Lower leg skin (tissue), 4 donors: ENCODE measurements at regions not wholly inside any gene's neighbourhood (a gene's known extent, or its start where the extent isn't known, plus 50 kb on each side); places are given as distances from the start of the nearest gene placed in this dataset.
"Not testable (repeated sequence)": the region's sequence is repeated elsewhere in the genome, so short reads cannot be mapped to it uniquely, and the experiment has no call there.

Experiments used
- DNase-seq, 2 donors: peaks; one replicate each; pipeline ENCODE4 v3.0.0-alpha.2; 2019; ENCODE audit warnings: low spot score in 2 of 2
- H3K4me3 ChIP-seq: fragments of 200-600 bp; sonication (generic); 2 replicates; pipeline ENCODE4 v1.5.1; 2017; ENCODE audit warnings: mild to moderate bottlenecking, low read depth; ENCODE audit not compliant: poor library complexity, severe bottlenecking
- POLR2A ChIP-seq, 2 donors: fragments of 450-650 bp; IDR thresholded peaks; one replicate each; pipeline ENCODE4 v1.6.1; 2016 to 2017; ENCODE audit warnings: antibody characterized with exemption in 2 of 2, mild to moderate bottlenecking in 1 of 2, moderate library complexity in 1 of 2
- WGBS, 2 donors: methylation state at CpG; one replicate each; pipeline ENCODE4 v1.1.5; 2018; 5-methylcytosine and 5-hydroxymethylcytosine counted together
- intact Hi-C: fragments of 100-400 bp; cut with DNase I; formaldehyde crosslinking; loops from one replicate; pipeline ENCODE4 v1.15.0; 2023; ENCODE audit warnings: low total_unique reads
- TF ChIP-seq, protein P1 (sequence below), 3 donors: fragments of 450-650 bp; IDR thresholded peaks; one replicate each; pipeline ENCODE4 v1.5.1; 2016; ENCODE audit warnings: antibody characterized with exemption in 3 of 3, mild to moderate bottlenecking in 3 of 3, moderate library complexity in 2 of 3

- 82 to 93% methylated on average over 1 of the region's 1 CpG for WGBS, 2 donors
- intact Hi-C loops, result no loop called here
- TF ChIP-seq, protein P1, sequence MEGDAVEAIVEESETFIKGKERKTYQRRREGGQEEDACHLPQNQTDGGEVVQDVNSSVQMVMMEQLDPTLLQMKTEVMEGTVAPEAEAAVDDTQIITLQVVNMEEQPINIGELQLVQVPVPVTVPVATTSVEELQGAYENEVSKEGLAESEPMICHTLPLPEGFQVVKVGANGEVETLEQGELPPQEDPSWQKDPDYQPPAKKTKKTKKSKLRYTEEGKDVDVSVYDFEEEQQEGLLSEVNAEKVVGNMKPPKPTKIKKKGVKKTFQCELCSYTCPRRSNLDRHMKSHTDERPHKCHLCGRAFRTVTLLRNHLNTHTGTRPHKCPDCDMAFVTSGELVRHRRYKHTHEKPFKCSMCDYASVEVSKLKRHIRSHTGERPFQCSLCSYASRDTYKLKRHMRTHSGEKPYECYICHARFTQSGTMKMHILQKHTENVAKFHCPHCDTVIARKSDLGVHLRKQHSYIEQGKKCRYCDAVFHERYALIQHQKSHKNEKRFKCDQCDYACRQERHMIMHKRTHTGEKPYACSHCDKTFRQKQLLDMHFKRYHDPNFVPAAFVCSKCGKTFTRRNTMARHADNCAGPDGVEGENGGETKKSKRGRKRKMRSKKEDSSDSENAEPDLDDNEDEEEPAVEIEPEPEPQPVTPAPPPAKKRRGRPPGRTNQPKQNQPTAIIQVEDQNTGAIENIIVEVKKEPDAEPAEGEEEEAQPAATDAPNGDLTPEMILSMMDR (IDR thresholded peaks at IDR 0.05), result no peak
- TF ChIP-seq POLR2A (IDR thresholded peaks at IDR 0.05), result no peak
- no peak overlapping the region for H3K4me3 ChIP-seq
- no peak for DNase-seq
Measured at GRCh38 chr14:44736326-44736725, 225.4 kb downstream of the KLHL28 start.

DNA sequence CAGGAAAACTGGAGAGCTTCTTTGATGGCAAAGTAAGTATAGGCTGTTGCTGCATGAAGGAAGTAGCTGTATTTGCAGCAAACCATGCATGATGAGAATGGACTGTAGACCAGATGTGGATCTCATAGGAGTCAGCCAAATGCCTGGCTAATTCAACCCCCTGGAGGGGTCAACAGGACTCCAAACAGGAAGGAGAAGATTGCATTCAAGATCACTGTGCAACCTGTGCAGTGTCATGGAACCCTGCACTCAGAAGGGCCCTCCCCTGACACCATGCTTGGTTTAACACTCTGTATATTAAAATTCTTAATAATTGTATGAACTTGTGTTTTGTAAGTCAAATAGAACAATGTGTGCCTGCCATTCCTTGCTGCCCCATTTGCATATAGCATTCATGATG, 225.1 kb upstream of the FSCB start:
- H3K4me3 ChIP-seq, result no peak overlapping the region
- TF ChIP-seq POLR2A (IDR thresholded peaks at IDR 0.05), result no peak
- TF ChIP-seq, protein P1 (IDR thresholded peaks at IDR 0.05), result no peak
- no peak for DNase-seq
- intact Hi-C loops, result no loop called here

DNA sequence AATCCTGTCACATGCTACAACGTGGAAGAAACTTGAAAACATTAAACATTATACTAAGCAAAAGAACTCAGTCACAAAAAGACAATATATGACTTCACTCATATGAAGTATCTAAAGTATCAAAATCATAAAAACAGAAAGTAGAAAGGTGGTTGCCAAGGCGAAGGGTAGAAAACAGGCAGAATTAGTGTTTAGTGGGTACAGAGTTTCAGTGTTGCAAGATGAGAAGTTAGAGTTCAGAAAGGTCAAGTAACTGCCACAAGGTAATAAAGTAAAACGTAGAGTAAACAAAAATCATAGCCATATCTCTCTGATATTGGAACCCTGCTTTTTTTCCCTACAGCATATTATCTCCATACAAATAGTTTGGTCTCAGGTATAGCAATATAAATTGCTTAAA, 223.8 kb upstream of the FSCB start:
- no peak for DNase-seq
- no peak overlapping the region for H3K4me3 ChIP-seq
- TF ChIP-seq, protein P1 (IDR thresholded peaks at IDR 0.05), result no peak
- TF ChIP-seq POLR2A (IDR thresholded peaks at IDR 0.05), result no peak
- intact Hi-C loops, result no loop called here
- WGBS, 2 donors, result 60 to 66% methylated on average over 3 of the region's 3 CpGs

- H3K4me3 ChIP-seq, intact Hi-C loops, DNase-seq: not testable (repeated sequence)
- 35 to 63% methylated on average over 1 of the region's 1 CpG for WGBS, 2 donors
Measured at GRCh38 chr14:44721395-44721794, 214.3 kb upstream of the FSCB start.

DNA sequence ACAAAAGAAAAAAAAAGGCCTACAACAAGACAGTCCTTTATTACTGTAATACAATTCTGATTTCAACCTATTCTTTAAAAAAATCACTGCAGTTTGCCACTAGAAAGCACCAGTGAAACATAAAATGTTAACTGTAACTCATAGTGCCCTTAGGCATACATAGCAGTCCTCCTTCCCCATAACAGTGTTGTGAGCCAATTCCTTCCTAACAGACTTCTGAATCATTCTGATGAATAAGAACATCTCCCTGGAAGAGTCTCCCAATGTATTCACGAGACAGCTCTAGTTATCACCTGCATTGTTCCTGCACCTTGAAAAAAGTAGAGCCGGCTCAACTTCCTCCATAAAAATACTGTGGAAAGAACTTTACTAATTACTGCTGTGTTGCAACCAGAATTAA, 213.6 kb upstream of the FSCB start:
- WGBS, 2 donors, result 45 to 52% methylated on average over 2 of the region's 2 CpGs
- intact Hi-C loops, result no loop called here
- H3K4me3 ChIP-seq, result no peak overlapping the region
- DNase-seq, result no peak
- TF ChIP-seq, protein P1 (IDR thresholded peaks at IDR 0.05), result no peak
- TF ChIP-seq POLR2A (IDR thresholded peaks at IDR 0.05), result no peak

DNA sequence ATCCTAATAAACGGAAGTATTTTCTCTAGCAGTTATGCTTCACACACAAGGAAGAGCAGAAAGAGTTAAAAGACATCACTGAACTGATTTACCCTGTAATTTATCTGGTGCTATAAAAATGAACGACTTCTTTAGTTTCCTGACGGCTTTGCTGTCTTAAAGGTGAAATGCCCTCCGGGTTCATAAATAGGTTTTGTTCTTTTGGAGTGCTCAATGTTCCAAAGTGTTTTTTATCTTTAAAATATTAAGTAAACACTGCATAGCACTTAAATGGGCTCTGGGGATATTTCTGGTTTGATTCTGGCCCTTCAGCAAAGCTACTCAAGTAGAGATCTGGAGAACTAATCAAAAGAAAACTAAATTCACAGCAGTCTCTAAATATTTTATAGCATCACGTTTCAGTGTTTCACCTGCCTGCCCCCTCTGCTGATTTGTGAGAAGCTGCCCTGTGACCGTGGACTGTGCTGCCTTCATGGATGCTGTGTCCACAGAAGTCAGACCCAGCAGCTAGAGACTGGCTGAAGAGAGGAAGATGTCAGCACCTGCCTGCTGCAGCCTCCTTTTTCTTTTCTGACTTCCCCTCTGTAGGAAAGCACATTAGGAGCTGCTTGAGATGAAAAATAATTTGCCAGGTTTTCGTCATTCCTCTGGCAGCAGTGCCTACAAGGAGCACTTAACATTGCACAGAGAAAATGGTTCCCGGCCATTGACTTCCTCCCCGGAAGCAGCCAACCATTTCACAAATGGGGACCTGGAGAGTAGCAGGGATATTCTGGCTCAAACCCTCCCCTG, 205.1 kb upstream of the FSCB start:
- WGBS, 2 donors, result 43 to 48% methylated on average over 9 of the region's 9 CpGs
- no peak for DNase-seq
- no peak overlapping the region for H3K4me3 ChIP-seq
- TF ChIP-seq, protein P1 (IDR thresholded peaks at IDR 0.05), result no peak
- TF ChIP-seq POLR2A (IDR thresholded peaks at IDR 0.05), result no peak
- intact Hi-C loops, result no loop called here
